Mononuclear cell (primary cell): ENCODE measurements at regions not wholly inside any gene's neighbourhood (a gene's known extent, or its start where the extent isn't known, plus 50 kb on each side); places are given as distances from the start of the nearest gene placed in this dataset.

Experiments
- H3K27me3 ChIP-seq: 2 replicates; pipeline ENCODE4 v1.6.0; 2011; ENCODE audit warnings: low read length, control low read depth; ENCODE audit not compliant: insufficient read depth
- H3K4me1 ChIP-seq: 2 replicates; pipeline ENCODE4 v1.5.1; 2011; ENCODE audit warnings: mild to moderate bottlenecking, low read length, control low read depth; ENCODE audit not compliant: insufficient read depth
- H3K4me3 ChIP-seq: 2 replicates; pipeline ENCODE4 v1.5.1; 2011; ENCODE audit warnings: mild to moderate bottlenecking, low read length, moderate library complexity
- H3K9me3 ChIP-seq: 2 replicates; pipeline ENCODE4 v1.5.1; 2011; ENCODE audit warnings: low read depth, mild to moderate bottlenecking, control low read depth, low read length

GRCh38 chr11:47907499-47907898, 59.3 kb upstream of the NUP160 start:
- no peak overlapping the region for H3K4me3 ChIP-seq
- no peaks in the 10 kb centered on the region for H3K9me3 ChIP-seq
- no peaks in the 10 kb centered on the region for H3K27me3 ChIP-seq
- H3K4me1 ChIP-seq, result peaks cover 27% of the 10 kb centered on the region

- H3K27me3 ChIP-seq, result no peaks in the 10 kb centered on the region
- H3K4me1 ChIP-seq, result peaks cover 24% of the 10 kb centered on the region
- H3K4me3 ChIP-seq, result no peak overlapping the region
- no peaks in the 10 kb centered on the region for H3K9me3 ChIP-seq
These were observed 57.9 kb upstream of the NUP160 start for GRCh38 chr11:47906066-47906465.

- Histone ChIP-seq H3K27me3 (no peaks in the 10 kb centered on the region), H3K4me1 (peaks cover 25% of the 10 kb centered on the region), H3K9me3 (no peaks in the 10 kb centered on the region), H3K4me3 (no peak overlapping the region)
These were observed 57.4 kb upstream of the NUP160 start for GRCh38 chr11:47905358-47906059.

- no peak overlapping the region for H3K4me3 ChIP-seq
These were observed 56.7 kb upstream of the NUP160 start for GRCh38 chr11:47904808-47905207.

GRCh38 chr11:47904048-47904447, 55.9 kb upstream of the NUP160 start:
- Histone ChIP-seq H3K4me3 (no peak overlapping the region), H3K4me1 (peaks cover 31% of the 10 kb centered on the region), H3K9me3 (no peaks in the 10 kb centered on the region), H3K27me3 (no peaks in the 10 kb centered on the region)

More at GRCh38 chr11:47904808-47905207, 56.7 kb upstream of the NUP160 start:
- Histone ChIP-seq H3K9me3 (no peaks in the 10 kb centered on the region), H3K4me1 (peaks cover 28% of the 10 kb centered on the region), H3K27me3 (no peaks in the 10 kb centered on the region)

GRCh38 chr11:47899801-47900200, 51.7 kb upstream of the NUP160 start:
- Histone ChIP-seq H3K9me3 (no peaks in the 10 kb centered on the region), H3K27me3 (no peaks in the 10 kb centered on the region), H3K4me3 (no peak overlapping the region), H3K4me1 (peaks cover 12% of the 10 kb centered on the region)
